Left ventricle myocardium inferior (tissue), 1 donor: ENCODE measurements at regions not wholly inside any gene's neighbourhood (a gene's known extent, or its start where the extent isn't known, plus 50 kb on each side); places are given as distances from the start of the nearest gene placed in this dataset.

Source experiments
- DNase-seq: peaks from one replicate; pipeline ENCODE4 v3.0.0-alpha.2; 2020
- H3K27ac ChIP-seq: fragments of 200-600 bp; replicated peaks from 2 replicates; pipeline ENCODE4 v1.8.0; 2021
- H3K27me3 ChIP-seq: fragments of 200-600 bp; 2 replicates; pipeline ENCODE4 v1.8.0; 2021; ENCODE audit warnings: low read depth
- H3K36me3 ChIP-seq: fragments of 200-600 bp; 2 replicates; pipeline ENCODE4 v1.8.0; 2021
- H3K4me1 ChIP-seq: fragments of 200-600 bp; 2 replicates; pipeline ENCODE4 v1.8.0; 2021
- H3K4me3 ChIP-seq: fragments of 200-600 bp; 2 replicates; pipeline ENCODE4 v1.8.0; 2021; ENCODE audit warnings: mild to moderate bottlenecking, moderate library complexity
- H3K9me3 ChIP-seq: fragments of 200-600 bp; replicated peaks from 2 replicates; pipeline ENCODE4 v1.8.0; 2021
- intact Hi-C: fragments of 100-400 bp; cut with micrococcal nuclease; formaldehyde crosslinking; loops from one replicate; pipeline ENCODE4 v1.11.0; 2022
- TF ChIP-seq, protein P1 (sequence below): fragments of 200-600 bp; IDR thresholded peaks from 2 replicates; pipeline ENCODE4 v1.8.0; 2021; ENCODE audit warnings: antibody characterized with exemption, mild to moderate bottlenecking, borderline replicate concordance
- donor health status: DM: no; HTN: yes; CAD: no; lungs with severe emphysema.

DNA sequence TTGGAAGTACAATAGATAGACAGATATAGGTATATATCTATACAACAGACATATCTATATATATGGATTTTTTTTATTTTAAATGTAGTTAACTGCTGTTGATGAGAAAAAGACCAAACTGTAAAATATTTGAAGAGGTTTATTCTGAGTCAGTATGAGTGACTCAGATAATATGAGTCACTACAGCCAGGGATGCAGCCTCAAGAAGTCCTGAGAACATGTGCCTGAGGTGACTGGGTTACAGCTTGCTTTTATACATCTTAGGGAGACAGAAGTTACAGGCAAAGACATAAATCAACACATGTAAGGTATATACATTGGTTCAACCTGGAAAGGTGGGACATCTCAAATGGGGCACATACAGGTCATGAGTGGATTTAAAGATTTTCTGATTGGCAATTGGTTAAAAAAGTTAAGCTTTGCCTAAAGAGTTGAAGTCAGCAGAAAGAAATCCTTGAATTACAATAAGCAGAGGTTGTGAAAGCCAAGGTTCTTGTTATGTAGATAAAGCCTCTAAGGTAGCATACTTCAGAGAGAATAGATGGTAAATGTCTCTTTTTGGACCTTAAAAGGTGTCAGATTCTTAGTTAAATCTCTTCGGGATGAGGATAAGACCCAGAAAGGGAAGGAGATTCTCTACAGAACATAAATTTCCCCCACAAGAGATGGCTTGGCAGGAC is 149.9 kb downstream of the RBM43 start:
- intact Hi-C loops: no loop called here
- no peak for DNase-seq
- TF ChIP-seq, protein P1, sequence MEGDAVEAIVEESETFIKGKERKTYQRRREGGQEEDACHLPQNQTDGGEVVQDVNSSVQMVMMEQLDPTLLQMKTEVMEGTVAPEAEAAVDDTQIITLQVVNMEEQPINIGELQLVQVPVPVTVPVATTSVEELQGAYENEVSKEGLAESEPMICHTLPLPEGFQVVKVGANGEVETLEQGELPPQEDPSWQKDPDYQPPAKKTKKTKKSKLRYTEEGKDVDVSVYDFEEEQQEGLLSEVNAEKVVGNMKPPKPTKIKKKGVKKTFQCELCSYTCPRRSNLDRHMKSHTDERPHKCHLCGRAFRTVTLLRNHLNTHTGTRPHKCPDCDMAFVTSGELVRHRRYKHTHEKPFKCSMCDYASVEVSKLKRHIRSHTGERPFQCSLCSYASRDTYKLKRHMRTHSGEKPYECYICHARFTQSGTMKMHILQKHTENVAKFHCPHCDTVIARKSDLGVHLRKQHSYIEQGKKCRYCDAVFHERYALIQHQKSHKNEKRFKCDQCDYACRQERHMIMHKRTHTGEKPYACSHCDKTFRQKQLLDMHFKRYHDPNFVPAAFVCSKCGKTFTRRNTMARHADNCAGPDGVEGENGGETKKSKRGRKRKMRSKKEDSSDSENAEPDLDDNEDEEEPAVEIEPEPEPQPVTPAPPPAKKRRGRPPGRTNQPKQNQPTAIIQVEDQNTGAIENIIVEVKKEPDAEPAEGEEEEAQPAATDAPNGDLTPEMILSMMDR: no peak
- Histone ChIP-seq H3K9me3 (peaks cover 24% of the 10 kb centered on the region), H3K36me3 (no peaks in the 10 kb centered on the region), H3K4me3 (no peak overlapping the region), H3K27ac (no peak overlapping the region), H3K27me3 (no peaks in the 10 kb centered on the region), H3K4me1 (no peaks in the 10 kb centered on the region)

DNA sequence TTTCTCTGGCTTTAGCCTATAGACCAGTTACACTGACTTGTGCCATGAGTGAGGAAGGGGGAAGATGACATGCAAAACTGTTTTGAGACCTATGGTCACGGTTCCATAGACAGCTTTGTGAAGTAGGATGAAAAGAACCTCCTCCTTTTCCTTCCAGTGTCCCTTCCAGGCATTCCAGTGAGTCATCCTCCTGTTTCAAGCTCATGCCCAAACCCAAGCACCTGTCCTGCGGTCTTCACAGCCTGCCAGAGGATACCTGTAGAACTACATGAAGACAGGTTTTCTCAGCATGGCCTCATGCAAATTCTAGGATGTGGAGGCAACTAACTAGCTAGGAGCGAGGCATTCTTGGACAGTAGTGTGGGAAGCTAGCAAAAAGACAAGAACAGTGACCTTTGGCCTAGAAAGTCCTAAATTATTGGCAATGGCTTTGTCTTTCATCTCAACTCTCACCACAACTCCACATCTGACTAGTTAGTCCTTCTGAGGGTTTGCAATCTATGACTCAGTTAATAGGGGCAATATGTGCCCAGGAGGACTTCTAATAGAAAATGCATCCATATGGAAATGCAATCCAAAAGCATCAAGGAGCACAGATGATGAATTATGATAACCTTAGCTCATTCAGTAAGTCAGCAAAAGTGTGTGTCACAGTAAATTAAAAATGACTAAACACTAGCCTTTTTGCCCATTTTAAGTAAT is 154.7 kb downstream of the RBM43 start:
- no peaks in the 10 kb centered on the region for H3K36me3 ChIP-seq
- peaks cover 33% of the 10 kb centered on the region for H3K9me3 ChIP-seq
- H3K27me3 ChIP-seq: no peaks in the 10 kb centered on the region
- no peaks in the 10 kb centered on the region for H3K4me1 ChIP-seq
- H3K27ac ChIP-seq: no peak overlapping the region
- H3K4me3 ChIP-seq: no peak overlapping the region
- no peak for DNase-seq
- TF ChIP-seq, protein P1: no peak
- intact Hi-C loops: no loop called here

DNA sequence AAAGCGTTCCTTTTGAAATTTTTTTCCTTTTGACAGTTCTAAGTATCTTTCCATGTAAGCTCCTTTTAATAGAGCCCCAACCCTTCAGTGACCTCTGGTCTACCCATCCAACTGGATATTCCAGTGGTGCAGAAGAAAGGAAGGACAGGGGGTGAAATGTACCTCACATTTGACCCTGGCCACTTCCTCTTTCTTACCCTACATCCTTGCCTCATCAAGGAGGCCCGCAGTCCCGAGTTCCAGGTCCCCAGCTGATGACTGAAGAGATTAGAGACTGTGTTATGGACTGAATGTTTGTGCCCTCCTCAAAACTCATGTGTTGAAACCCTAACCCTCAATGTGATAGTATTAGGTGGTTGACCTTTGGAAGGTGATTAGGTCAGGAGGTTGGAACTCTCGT is 158.1 kb downstream of the RBM43 start:
- DNase-seq: no peak
- Histone ChIP-seq H3K4me3 (no peak overlapping the region), H3K27ac (no peak overlapping the region), H3K9me3 (peaks cover 25% of the 10 kb centered on the region), H3K27me3 (no peaks in the 10 kb centered on the region), H3K36me3 (no peaks in the 10 kb centered on the region), H3K4me1 (no peaks in the 10 kb centered on the region)
- TF ChIP-seq, protein P1: no peak
- intact Hi-C loops: no loop called here

DNA sequence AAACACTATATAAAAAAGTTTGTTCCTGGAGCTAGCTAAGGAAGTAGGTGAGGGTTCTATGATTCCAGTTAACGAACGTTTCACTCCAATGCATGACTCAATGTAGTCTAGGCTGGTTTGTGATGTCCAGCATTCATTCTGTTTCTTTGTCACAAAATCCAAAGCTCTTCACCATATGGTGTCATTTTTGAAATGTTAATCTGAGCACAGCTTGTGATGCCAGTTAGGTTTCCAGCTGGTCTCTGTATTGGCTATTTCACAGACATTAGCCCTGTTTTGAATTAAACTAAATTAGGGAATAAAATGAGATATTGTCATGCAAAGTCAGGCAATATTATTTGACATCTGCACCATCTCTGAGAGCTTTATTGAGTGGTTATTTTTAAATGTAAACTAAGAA is 159.4 kb downstream of the RBM43 start:
- no peaks in the 10 kb centered on the region for H3K27me3 ChIP-seq
- intact Hi-C loops: no loop called here
- H3K4me1 ChIP-seq: no peaks in the 10 kb centered on the region
- H3K4me3 ChIP-seq: no peak overlapping the region
- no peak overlapping the region for H3K27ac ChIP-seq
- no peaks in the 10 kb centered on the region for H3K36me3 ChIP-seq
- TF ChIP-seq, protein P1: no peak
- DNase-seq: no peak
- peaks cover 14% of the 10 kb centered on the region for H3K9me3 ChIP-seq

DNA sequence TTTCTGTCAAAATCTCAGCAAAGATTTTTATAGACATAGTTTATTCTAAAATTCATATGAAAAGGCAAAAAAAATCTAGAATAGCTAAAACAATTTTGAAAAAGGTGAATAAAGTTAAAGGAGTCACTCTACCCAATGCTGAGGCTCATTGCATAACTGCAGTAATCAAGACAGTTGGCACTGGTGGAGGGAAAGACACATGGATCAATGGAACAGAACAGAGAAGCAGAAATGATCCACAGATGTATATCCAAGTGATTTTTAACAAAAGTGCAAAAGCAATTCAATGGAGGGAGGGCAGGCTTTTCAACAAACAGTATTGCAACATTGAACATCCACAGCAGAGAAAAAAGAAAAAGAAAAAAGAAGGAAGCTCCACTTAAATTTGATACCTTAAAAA is 162.8 kb downstream of the RBM43 start:
- Histone ChIP-seq H3K9me3 (peaks cover 4% of the 10 kb centered on the region), H3K27me3 (no peaks in the 10 kb centered on the region), H3K27ac (no peak overlapping the region), H3K4me3 (no peak overlapping the region), H3K4me1 (no peaks in the 10 kb centered on the region), H3K36me3 (no peaks in the 10 kb centered on the region)
- intact Hi-C loops: no loop called here
- DNase-seq: no peak
- TF ChIP-seq, protein P1: no peak
